HG03097 (cell line): ENCODE measurements at regions not wholly inside any gene's neighbourhood (a gene's known extent, or its start where the extent isn't known, plus 50 kb on each side); places are given as distances from the start of the nearest gene placed in this dataset.
"Not testable (repeated sequence)": the region's sequence is repeated elsewhere in the genome, so short reads cannot be mapped to it uniquely, and the experiment has no call there.

ENCODE experiments used
- ATAC-seq: cut with Tn5 transposase; IDR thresholded peaks from one replicate; pipeline ENCODE4 v1.9.1; 2021; ENCODE audit not compliant: unreplicated experiment, low FRiP score

GRCh38 chr2:184162426-184162825, 435.9 kb upstream of the ZNF804A start:
- ATAC-seq, result no peak

- not testable (repeated sequence) for ATAC-seq
Observed at GRCh38 chr2:184168823-184169222, 429.5 kb upstream of the ZNF804A start.

GRCh38 chr2:184169366-184169765, 429.0 kb upstream of the ZNF804A start:
- ATAC-seq, result no peak

GRCh38 chr2:184174493-184175104, 423.7 kb upstream of the ZNF804A start:
- ATAC-seq, result no peak

- ATAC-seq, result no peak
Observed at GRCh38 chr2:184178229-184178628, 420.1 kb upstream of the ZNF804A start.

- no peak for ATAC-seq
Observed at GRCh38 chr2:184186436-184186835, 411.9 kb upstream of the ZNF804A start.

- ATAC-seq, result no peak
Observed at GRCh38 chr2:184187421-184187971, 410.8 kb upstream of the ZNF804A start.

GRCh38 chr2:184190725-184191124, 407.6 kb upstream of the ZNF804A start:
- ATAC-seq, result no peak

GRCh38 chr2:184192649-184193048, 405.7 kb upstream of the ZNF804A start:
- no peak for ATAC-seq

- ATAC-seq, result no peak
Observed at GRCh38 chr2:184197413-184197812, 400.9 kb upstream of the ZNF804A start.

GRCh38 chr2:184198791-184199190, 399.5 kb upstream of the ZNF804A start:
- not testable (repeated sequence) for ATAC-seq

GRCh38 chr2:184199274-184199673, 399.1 kb upstream of the ZNF804A start:
- ATAC-seq, result no peak

GRCh38 chr2:184201246-184201645, 397.1 kb upstream of the ZNF804A start:
- no peak for ATAC-seq

GRCh38 chr2:184203661-184204060, 394.7 kb upstream of the ZNF804A start:
- ATAC-seq, result no peak

- ATAC-seq, result no peak
Observed at GRCh38 chr2:184205048-184205596, 393.2 kb upstream of the ZNF804A start.

GRCh38 chr2:184206045-184206444, 392.3 kb upstream of the ZNF804A start:
- no peak for ATAC-seq

GRCh38 chr2:184210329-184210728, 388.0 kb upstream of the ZNF804A start:
- no peak for ATAC-seq

GRCh38 chr2:184215745-184216144, 382.6 kb upstream of the ZNF804A start:
- no peak for ATAC-seq

- no peak for ATAC-seq
Observed at GRCh38 chr2:184256611-184257010, 341.7 kb upstream of the ZNF804A start.

GRCh38 chr2:184261331-184261730, 337.0 kb upstream of the ZNF804A start:
- ATAC-seq, result no peak

GRCh38 chr2:184261818-184262217, 336.5 kb upstream of the ZNF804A start:
- ATAC-seq, result no peak

GRCh38 chr2:184268900-184269477, 329.3 kb upstream of the ZNF804A start:
- no peak for ATAC-seq
